ENCODE measurements at regions not wholly inside any gene's neighbourhood (a gene's known extent, or its start where the extent isn't known, plus 50 kb on each side); places are given as distances from the start of the nearest gene placed in this dataset.

- H3K9me2 ChIP-seq (ENCODE audit: insufficient read depth): no peaks in the 10 kb centered on the region
- H3K4me1 ChIP-seq (ENCODE audit: control insufficient read depth in 1 of 2, insufficient read depth in 2 of 2, low read length in 2 of 2): no peaks in the 10 kb centered on the region
- TF ChIP-seq, protein P1, sequence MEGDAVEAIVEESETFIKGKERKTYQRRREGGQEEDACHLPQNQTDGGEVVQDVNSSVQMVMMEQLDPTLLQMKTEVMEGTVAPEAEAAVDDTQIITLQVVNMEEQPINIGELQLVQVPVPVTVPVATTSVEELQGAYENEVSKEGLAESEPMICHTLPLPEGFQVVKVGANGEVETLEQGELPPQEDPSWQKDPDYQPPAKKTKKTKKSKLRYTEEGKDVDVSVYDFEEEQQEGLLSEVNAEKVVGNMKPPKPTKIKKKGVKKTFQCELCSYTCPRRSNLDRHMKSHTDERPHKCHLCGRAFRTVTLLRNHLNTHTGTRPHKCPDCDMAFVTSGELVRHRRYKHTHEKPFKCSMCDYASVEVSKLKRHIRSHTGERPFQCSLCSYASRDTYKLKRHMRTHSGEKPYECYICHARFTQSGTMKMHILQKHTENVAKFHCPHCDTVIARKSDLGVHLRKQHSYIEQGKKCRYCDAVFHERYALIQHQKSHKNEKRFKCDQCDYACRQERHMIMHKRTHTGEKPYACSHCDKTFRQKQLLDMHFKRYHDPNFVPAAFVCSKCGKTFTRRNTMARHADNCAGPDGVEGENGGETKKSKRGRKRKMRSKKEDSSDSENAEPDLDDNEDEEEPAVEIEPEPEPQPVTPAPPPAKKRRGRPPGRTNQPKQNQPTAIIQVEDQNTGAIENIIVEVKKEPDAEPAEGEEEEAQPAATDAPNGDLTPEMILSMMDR (IDR thresholded peaks at IDR 0.05 in 2 of 3, conservative IDR thresholded peaks at IDR 0.05 in 1 of 3; ENCODE audit: borderline replicate concordance in 1 of 3, insufficient read depth in 1 of 3, low read depth in 2 of 3, low read length in 2 of 3): no peak
- TF ChIP-seq ZFX (IDR thresholded peaks at IDR 0.05) (no peak), ELF1 (IDR thresholded peaks at IDR 0.05; ENCODE audit: borderline replicate concordance, low read depth) (no peak), CEBPB (IDR thresholded peaks at IDR 0.05; ENCODE audit: low read depth) (no peak)
- TF ChIP-seq, protein P2, sequence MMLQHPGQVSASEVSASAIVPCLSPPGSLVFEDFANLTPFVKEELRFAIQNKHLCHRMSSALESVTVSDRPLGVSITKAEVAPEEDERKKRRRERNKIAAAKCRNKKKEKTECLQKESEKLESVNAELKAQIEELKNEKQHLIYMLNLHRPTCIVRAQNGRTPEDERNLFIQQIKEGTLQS (IDR thresholded peaks at IDR 0.05): no peak
- no peak overlapping the region for H3K27ac ChIP-seq (ENCODE audit: low read depth, low read length)
- H4K20me1 ChIP-seq (ENCODE audit: insufficient read depth): no peaks in the 10 kb centered on the region
- POLR2A ChIA-PET: no interaction called here
- DNase-seq (ENCODE audit: low read depth, low spot score) (no peak), ATAC-seq (no peak)
- H3K9me3 ChIP-seq (ENCODE audit: control insufficient read depth in 1 of 2, insufficient read depth in 1 of 2, low read depth in 1 of 2, low read length in 2 of 2): no peaks in the 10 kb centered on the region
- H3K9ac ChIP-seq (ENCODE audit: low read length): no peak overlapping the region
- intact Hi-C loops (cut with micrococcal nuclease): no loop called here
- no peaks in the 10 kb centered on the region for H3K27me3 ChIP-seq (ENCODE audit: insufficient read depth, low read length)
- no peak overlapping the region for H3K4me2 ChIP-seq (ENCODE audit: low read length)
- BruUV-seq (replicated peaks): no TSS peak
- H3K36me3 ChIP-seq (ENCODE audit: control insufficient read depth in 1 of 2, insufficient read depth in 2 of 2, low read length in 2 of 2): no peaks in the 10 kb centered on the region
- no peaks in the 10 kb centered on the region for H3K79me2 ChIP-seq (ENCODE audit: insufficient read depth, low read length)
- H3K4me3 ChIP-seq (replicated peaks in 1 of 2; ENCODE audit: low read depth in 1 of 2, low read length in 2 of 2): no peak overlapping the region
- RAD21 ChIA-PET (ENCODE audit: low non-redundant PET in 1 of 2, low total read pairs in 2 of 2, uncharacterized antibody in 2 of 2, unreplicated experiment in 2 of 2): no interaction called here
- CTCF ChIA-PET: no interaction called here
- H2AFZ ChIP-seq (ENCODE audit: low read depth, low read length, poor library complexity, severe bottlenecking): no peak overlapping the region
Measured at GRCh38 chr11:15544353-15544752, 429.6 kb downstream of the INSC start.

- Histone ChIP-seq H3K27ac (ENCODE audit: low read depth, low read length) (no peak overlapping the region), H3K4me2 (ENCODE audit: low read length) (no peak overlapping the region), H3K9me2 (ENCODE audit: insufficient read depth) (no peaks in the 10 kb centered on the region), H3K9me3 (ENCODE audit: control insufficient read depth in 1 of 2, insufficient read depth in 1 of 2, low read depth in 1 of 2, low read length in 2 of 2) (no peaks in the 10 kb centered on the region), H3K4me1 (ENCODE audit: control insufficient read depth in 1 of 2, insufficient read depth in 2 of 2, low read length in 2 of 2) (no peaks in the 10 kb centered on the region), H3K36me3 (ENCODE audit: control insufficient read depth in 1 of 2, insufficient read depth in 2 of 2, low read length in 2 of 2) (no peaks in the 10 kb centered on the region), H3K9ac (ENCODE audit: low read length) (no peak overlapping the region), H4K20me1 (ENCODE audit: insufficient read depth) (no peaks in the 10 kb centered on the region), H3K4me3 (replicated peaks in 1 of 2; ENCODE audit: low read depth in 1 of 2, low read length in 2 of 2) (no peak overlapping the region), H3K79me2 (ENCODE audit: insufficient read depth, low read length) (no peaks in the 10 kb centered on the region), H3K27me3 (ENCODE audit: insufficient read depth, low read length) (peaks cover 11% of the 10 kb centered on the region; the same call in 1 of the 2 replicates), H2AFZ (ENCODE audit: low read depth, low read length, poor library complexity, severe bottlenecking) (no peak overlapping the region)
- ChIA-PET POLR2A (no interaction called here), RAD21 (ENCODE audit: low non-redundant PET in 1 of 2, low total read pairs in 2 of 2, uncharacterized antibody in 2 of 2, unreplicated experiment in 2 of 2) (no interaction called here), CTCF (no interaction called here)
- DNase-seq (ENCODE audit: low read depth, low spot score) (no peak), ATAC-seq (no peak)
- BruUV-seq (replicated peaks): no TSS peak
- TF ChIP-seq ZFX (IDR thresholded peaks at IDR 0.05): no peak
- TF ChIP-seq, protein P2 (IDR thresholded peaks at IDR 0.05): no peak
- intact Hi-C loops (cut with micrococcal nuclease): no loop called here
Measured at GRCh38 chr11:15547685-15548084, 433.0 kb downstream of the INSC start.

Data from HCT116 (cell line).